HepG2 (cell line): ENCODE measurements at regions not wholly inside any gene's neighbourhood (a gene's known extent, or its start where the extent isn't known, plus 50 kb on each side); places are given as distances from the start of the nearest gene placed in this dataset.

Source experiments
- ATAC-seq: fragments of 200-7000 bp; cut with Tn5 transposase; 3 replicates; pipeline ENCODE4 v1.9.1; 2020; ENCODE audit warnings: mild to moderate bottlenecking, moderate library complexity
- BruUV-seq: library from RNA; stranded (reverse); fragments of 400-500 nt; replicated peaks from 2 replicates; lab custom pipeline; 2021; lab: Mats Ljungman, UMichigan
- CTCF ChIA-PET: fragments of 300-600 bp; formaldehyde crosslinking; extraction: SDS; loops from one replicate; lab custom pipeline; 2021; ENCODE audit warnings: low total read pairs, inconsistent platforms, low intra/inter-chr PET ratio; lab: Yijun Ruan, JAX
- POLR2A ChIA-PET: fragments of 350-600 bp; sonication (Branson Sonifier 250); formaldehyde crosslinking; loops from one replicate; lab custom pipeline; 2020; ENCODE audit warnings: antibody characterized with exemption, inconsistent platforms; lab: Yijun Ruan, JAX
- DNase-seq: peaks from one replicate; pipeline ENCODE4 v3.0.0-alpha.2; 2015; ENCODE audit warnings: low spot score
- FAIRE-seq: peaks from 3 replicates; lab custom pipeline; 2011; peaks lifted over from hg19 to GRCh38; lab: Jason Lieb, UNC
- H2AFZ ChIP-seq: one replicate; pipeline ENCODE4 v1.6.1; 2011; ENCODE audit warnings: low read length, inconsistent platforms
- H3K27ac ChIP-seq: fragments of 300-600 bp; 3 replicates; pipeline ENCODE4 v1.8.0; 2011; ENCODE audit warnings: mixed run types, mild to moderate bottlenecking, mixed read lengths, low read length, inconsistent platforms; ENCODE audit not compliant: insufficient read depth; ENCODE audit errors: extremely low read length
- H3K27me3 ChIP-seq, 2 experiments: fragments of 200-600 bp in 1 of 2; 2 replicates in 1 of 2; 3 replicates in 1 of 2; pipeline versions ENCODE4 v1.6.0 to v1.8.0; 2011; ENCODE audit warnings: low read length in 2 of 2, mild to moderate bottlenecking in 2 of 2, moderate library complexity in 2 of 2, inconsistent platforms in 1 of 2; ENCODE audit not compliant: insufficient read depth in 2 of 2, control insufficient read depth in 1 of 2
- H3K36me3 ChIP-seq, 2 experiments: fragments of 200-600 bp in 1 of 2; replicated peaks in 1 of 2; 2 replicates in 1 of 2; 3 replicates in 1 of 2; pipeline versions ENCODE4 v1.5.1 to v1.8.0; 2011; ENCODE audit warnings: low read length in 2 of 2, inconsistent platforms in 1 of 2; ENCODE audit not compliant: insufficient read depth in 2 of 2, control insufficient read depth in 1 of 2
- H3K4me1 ChIP-seq: 2 replicates; pipeline ENCODE4 v1.5.1; 2012; ENCODE audit warnings: low read length, inconsistent platforms; ENCODE audit not compliant: insufficient read depth
- H3K4me2 ChIP-seq: 2 replicates; pipeline ENCODE4 v1.6.0; 2011; ENCODE audit warnings: low read depth, low read length, inconsistent platforms
- H3K4me3 ChIP-seq, 3 experiments: fragments of 200-600 bp in 1 of 3; sonication (generic), shearing (Covaris generic) in 1 of 3; replicated peaks in 1 of 3; 2 replicates each; pipeline ENCODE4 v1.5.1; 2011 to 2016; ENCODE audit warnings: low read length in 3 of 3, inconsistent platforms in 2 of 3, low read depth in 2 of 3, mild to moderate bottlenecking in 2 of 3, control low read depth in 1 of 3, mixed read lengths in 1 of 3; ENCODE audit not compliant: insufficient read depth in 1 of 3
- H3K79me2 ChIP-seq: one replicate; pipeline ENCODE4 v1.6.1; 2011; ENCODE audit warnings: low read length, inconsistent platforms; ENCODE audit not compliant: insufficient read depth
- H3K9ac ChIP-seq: 2 replicates; pipeline ENCODE4 v1.6.0; 2011; ENCODE audit warnings: mild to moderate bottlenecking, low read depth, low read length, inconsistent platforms; ENCODE audit not compliant: insufficient read depth
- H3K9me3 ChIP-seq: 2 replicates; pipeline ENCODE4 v1.5.1; 2012; ENCODE audit warnings: mild to moderate bottlenecking, low read length
- H4K20me1 ChIP-seq: 2 replicates; pipeline ENCODE4 v1.6.0; 2011; ENCODE audit warnings: inconsistent platforms, mild to moderate bottlenecking, low read length, moderate library complexity; ENCODE audit not compliant: insufficient read depth
- ARID5B ChIP-seq: IDR thresholded peaks from 2 replicates; pipeline ENCODE4 v1.4.0; 2020; ENCODE audit warnings: mild to moderate bottlenecking, missing genetic modification reagents
- ATF7 ChIP-seq, 2 experiments: fragments of 450-650 bp in 1 of 2; sonication (generic) in 1 of 2; formaldehyde crosslinking in 1 of 2; IDR thresholded peaks; 2 replicates each; pipeline versions ENCODE4 v1.4.0 to v1.6.1; 2016 to 2020; ENCODE audit warnings: antibody characterized with exemption in 1 of 2, mild to moderate bottlenecking in 1 of 2, missing genetic modification reagents in 1 of 2
- CEBPB ChIP-seq: IDR thresholded peaks from 2 replicates; pipeline ENCODE4 v1.6.1; 2011; ENCODE audit warnings: low read depth, low read length, improper control_type of control experiment, borderline replicate concordance
- HINFP ChIP-seq: sonication (generic); formaldehyde crosslinking; IDR thresholded peaks from 2 replicates; pipeline ENCODE4 v1.4.0; 2020; ENCODE audit warnings: low read depth, mild to moderate bottlenecking, missing genetic modification reagents
- NR2C2 ChIP-seq: sonication (generic); formaldehyde crosslinking; IDR thresholded peaks from 2 replicates; pipeline ENCODE4 v1.4.0; 2020; ENCODE audit warnings: missing genetic modification reagents, mild to moderate bottlenecking, moderate library complexity, borderline replicate concordance
- PCBP1 ChIP-seq: fragments of 200-400 bp; formaldehyde crosslinking; IDR thresholded peaks from 2 replicates; pipeline ENCODE4 v1.6.1; 2017; ENCODE audit warnings: mild to moderate bottlenecking, low read depth, low read length, borderline replicate concordance
- STAG1 ChIP-seq: sonication (generic); formaldehyde crosslinking; IDR thresholded peaks from 2 replicates; pipeline ENCODE4 v1.4.0; 2020; ENCODE audit warnings: missing genetic modification reagents
- TGIF2 ChIP-seq: IDR thresholded peaks from 2 replicates; pipeline ENCODE4 v1.6.1; 2016; ENCODE audit warnings: control low read depth, missing compliant biosample characterization
- ZNF142 ChIP-seq: sonication (generic); formaldehyde crosslinking; IDR thresholded peaks from 2 replicates; pipeline ENCODE4 v1.4.0; 2020; ENCODE audit warnings: missing genetic modification reagents
- ZNF746 ChIP-seq: sonication (generic); formaldehyde crosslinking; IDR thresholded peaks from 2 replicates; pipeline ENCODE4 v1.8.0; 2022; ENCODE audit warnings: mild to moderate bottlenecking, missing genetic modification reagents
- ZNF839 ChIP-seq: sonication (generic); formaldehyde crosslinking; IDR thresholded peaks from 2 replicates; pipeline ENCODE4 v1.4.0; 2020; ENCODE audit warnings: missing genetic modification reagents, mild to moderate bottlenecking, borderline replicate concordance
- WGBS: methylation state at CpG from one replicate; pipeline ENCODE4 v1.1.6; 2017; ENCODE audit warnings: low lambda C conversion rate; 5-methylcytosine and 5-hydroxymethylcytosine counted together
- in situ Hi-C: cut with HindIII; loops from 2 replicates; pipeline ENCODE4 v1.10.0; 2017; ENCODE audit warnings: low pct_unique_long_range_greater_than_20kb; ENCODE audit not compliant: extremely low pct_ligation_motif_present
- intact Hi-C: fragments of 100-400 bp; cut with micrococcal nuclease; formaldehyde crosslinking; loops from one replicate; pipeline ENCODE4 v1.10.0; 2022; ENCODE audit not compliant: unreplicated experiment

GRCh38 chr12:125650587-125650986, 585.4 kb downstream of the AACS start:
- FAIRE-seq, result no peak
- CTCF ChIA-PET, result no interaction called here
- TF ChIP-seq NR2C2 (CRISPR knock-in tag), result no peak
- TF ChIP-seq ZNF142 (CRISPR knock-in tag), result no peak
- no peak for TF ChIP-seq ARID5B (CRISPR knock-in tag)
- TF ChIP-seq ZNF839, result no peak
- TF ChIP-seq PCBP1, result no peak
- TF ChIP-seq STAG1 (CRISPR knock-in tag), result no peak
- TF ChIP-seq ATF7 (IDR thresholded peaks at IDR 0.05), result no peak
- TF ChIP-seq ATF7 (CRISPR knock-in tag; IDR thresholded peaks at IDR 0.05), result no peak
- no peak for TF ChIP-seq CEBPB
- no peak for TF ChIP-seq ZNF746 (CRISPR knock-in tag)
- no peak for TF ChIP-seq HINFP (CRISPR knock-in tag)
- no peak for TF ChIP-seq TGIF2

More at GRCh38 chr12:125650587-125650986, 585.4 kb downstream of the AACS start:
- H3K4me1 ChIP-seq, result no peaks in the 10 kb centered on the region
- no peaks in the 10 kb centered on the region for H3K9me3 ChIP-seq
- no peak overlapping the region for H3K9ac ChIP-seq
- ATAC-seq (no peak), DNase-seq (no peak)
- in situ Hi-C loops, result no loop called here
- H2AFZ ChIP-seq, result no peak overlapping the region
- no peaks in the 10 kb centered on the region for H3K36me3 ChIP-seq
- no TSS peak for BruUV-seq
- intact Hi-C loops, result no loop called here
- no peaks in the 10 kb centered on the region for H3K27me3 ChIP-seq
- no peak overlapping the region for H3K4me2 ChIP-seq
- no peak overlapping the region for H3K4me3 ChIP-seq
- POLR2A ChIA-PET, result no interaction called here
- H3K27ac ChIP-seq, result no peak overlapping the region
- WGBS, result 67% methylated on average over 5 of the region's 19 CpGs
- no peaks in the 10 kb centered on the region for H3K79me2 ChIP-seq
- no peaks in the 10 kb centered on the region for H4K20me1 ChIP-seq
